CD14-positive monocyte (primary cell): ENCODE measurements at regions not wholly inside any gene's neighbourhood (a gene's known extent, or its start where the extent isn't known, plus 50 kb on each side); places are given as distances from the start of the nearest gene placed in this dataset.

Experiments
- DNase-seq, 3 donors: peaks; one replicate each; pipeline ENCODE4 v3.0.0-alpha.2; 2011 to 2022
- H2AFZ ChIP-seq: 2 replicates; pipeline ENCODE4 v1.6.0; 2012; ENCODE audit warnings: mild to moderate bottlenecking, low read depth, low read length, inconsistent platforms; ENCODE audit not compliant: insufficient read depth, poor library complexity, severe bottlenecking
- H3K27ac ChIP-seq, 2 donors: 1 replicate in 1 of 2; 2 replicates in 1 of 2; pipeline ENCODE4 v1.5.1; 2012 to 2013; ENCODE audit warnings: low read length in 2 of 2, control low read depth in 1 of 2, inconsistent platforms in 1 of 2, low read depth in 1 of 2, mild to moderate bottlenecking in 1 of 2
- H3K27me3 ChIP-seq, 2 donors: one replicate each; pipeline versions ENCODE4 v1.6.0 to v1.6.1; 2011 to 2013; ENCODE audit warnings: low read length in 2 of 2; ENCODE audit not compliant: control insufficient read depth in 2 of 2, insufficient read depth in 2 of 2
- H3K36me3 ChIP-seq, 2 donors: replicated peaks in 1 of 2; 1 replicate in 1 of 2; 2 replicates in 1 of 2; pipeline versions ENCODE4 v1.5.1 to v1.6.1; 2012 to 2013; ENCODE audit warnings: low read length in 2 of 2, control low read depth in 1 of 2, inconsistent platforms in 1 of 2, mild to moderate bottlenecking in 1 of 2; ENCODE audit not compliant: insufficient read depth in 2 of 2, control insufficient read depth in 1 of 2
- H3K4me1 ChIP-seq, 2 donors: 1 replicate in 1 of 2; 2 replicates in 1 of 2; pipeline versions ENCODE4 v1.5.1 to v1.6.1; 2012 to 2013; ENCODE audit warnings: low read length in 2 of 2, control low read depth in 1 of 2, inconsistent platforms in 1 of 2, mild to moderate bottlenecking in 1 of 2, moderate library complexity in 1 of 2; ENCODE audit not compliant: insufficient read depth in 2 of 2, control insufficient read depth in 1 of 2
- H3K4me2 ChIP-seq: replicated peaks from 2 replicates; pipeline ENCODE3; 2012; ENCODE audit warnings: low read length, moderate library complexity, mild to moderate bottlenecking; ENCODE audit not compliant: poor library complexity, severe bottlenecking; ENCODE audit errors: extremely low read depth
- H3K4me3 ChIP-seq, 3 experiments: fragments of 200-600 bp in 1 of 3; sonication (generic) in 1 of 3; replicated peaks in 1 of 3; 1 replicate in 2 of 3; 2 replicates in 1 of 3; pipeline ENCODE4 v1.5.1; 2011 to 2013; ENCODE audit warnings: low read length in 3 of 3, mild to moderate bottlenecking in 3 of 3, control low read depth in 2 of 3, low read depth in 2 of 3, inconsistent platforms in 1 of 3, moderate library complexity in 1 of 3
- H3K79me2 ChIP-seq: 2 replicates; pipeline ENCODE4 v1.6.0; 2012; ENCODE audit warnings: mild to moderate bottlenecking, control low read depth, inconsistent platforms, low read length, moderate library complexity; ENCODE audit not compliant: insufficient read depth
- H3K9ac ChIP-seq: 2 replicates; pipeline ENCODE4 v1.6.0; 2017; ENCODE audit warnings: low read length, mild to moderate bottlenecking; ENCODE audit not compliant: insufficient read depth, poor library complexity, severe bottlenecking
- H3K9me3 ChIP-seq, 2 donors: replicated peaks in 1 of 2; 1 replicate in 1 of 2; 2 replicates in 1 of 2; pipeline versions ENCODE4 v1.5.1 to v1.6.1; 2012 to 2013; ENCODE audit warnings: low read length in 2 of 2, control low read depth in 1 of 2; ENCODE audit not compliant: control insufficient read depth in 1 of 2, insufficient read depth in 1 of 2
- H4K20me1 ChIP-seq: 2 replicates; pipeline ENCODE4 v1.6.0; 2012; ENCODE audit warnings: mild to moderate bottlenecking, low read length, control low read depth, moderate library complexity; ENCODE audit not compliant: insufficient read depth
- H3K27ac Mint-ChIP-seq, 7 donors: one replicate each; pipeline ENCODE4 v1.8.0; 2020; ENCODE audit warnings: mild to moderate bottlenecking in 7 of 7, mixed read lengths in 7 of 7, moderate library complexity in 6 of 7, inconsistent platforms in 2 of 7
- H3K27me3 Mint-ChIP-seq, 3 donors: one replicate each; pipeline ENCODE4 v1.8.0; 2021 to 2022; ENCODE audit warnings: low read depth in 3 of 3, mild to moderate bottlenecking in 3 of 3, mixed read lengths in 3 of 3, moderate library complexity in 3 of 3, inconsistent platforms in 1 of 3
- H3K36me3 Mint-ChIP-seq, 2 donors: one replicate each; pipeline ENCODE4 v1.8.0; 2020; ENCODE audit warnings: mixed read lengths in 2 of 2, inconsistent platforms in 1 of 2, mild to moderate bottlenecking in 1 of 2
- H3K4me1 Mint-ChIP-seq: one replicate; pipeline ENCODE4 v1.8.0; 2020; ENCODE audit warnings: mild to moderate bottlenecking, mixed read lengths
- H3K4me3 Mint-ChIP-seq, 2 donors: one replicate each; pipeline ENCODE4 v1.8.0; 2020; ENCODE audit warnings: mild to moderate bottlenecking in 2 of 2, mixed read lengths in 2 of 2, moderate library complexity in 1 of 2
- H3K9me3 Mint-ChIP-seq, 7 donors: one replicate each; pipeline ENCODE4 v1.8.0; 2020 to 2022; ENCODE audit warnings: mixed read lengths in 7 of 7, mild to moderate bottlenecking in 6 of 7, moderate library complexity in 6 of 7, inconsistent platforms in 2 of 7
- CTCF ChIP-seq: fragments of 200-600 bp; IDR thresholded peaks from one replicate; pipeline ENCODE4 v1.8.0; 2022; ENCODE audit warnings: antibody characterized with exemption, mild to moderate bottlenecking
- WGBS: methylation state at CpG from one replicate; pipeline ENCODE4 v1.1.5; 2013; ENCODE audit warnings: missing lambda C conversion rate; ENCODE audit not compliant: insufficient coverage; 5-methylcytosine and 5-hydroxymethylcytosine counted together
- intact Hi-C, 2 donors: fragments of 100-400 bp; cut with micrococcal nuclease; formaldehyde crosslinking; loops; one replicate each; pipeline versions ENCODE4 v1.15.0 to v1.15.1; 2023

- peaks cover 31 to 76% (median 52%) of the 10 kb centered on the region in 7 donors for H3K9me3 Mint-ChIP-seq
Measured at GRCh38 chr19:27890206-27890605, 1322.7 kb downstream of the UQCRFS1 start.

GRCh38 chr19:27889156-27889555 lies 1323.8 kb downstream of the UQCRFS1 start:
- Histone ChIP-seq H3K4me1 (no peaks in the 10 kb centered on the region), H2AFZ (no peak overlapping the region), H3K9me3 (peaks cover 80 to 85% of the 10 kb centered on the region in 2 donors), H3K79me2 (no peaks in the 10 kb centered on the region), H3K4me2 (no peak overlapping the region), H3K27me3 (no peaks in the 10 kb centered on the region), H4K20me1 (no peaks in the 10 kb centered on the region), H3K9ac (no peak overlapping the region), H3K27ac (no peak overlapping the region), H3K36me3 (no peaks in the 10 kb centered on the region), H3K4me3 (no peak overlapping the region)
- H3K27ac Mint-ChIP-seq, result no peak overlapping the region
- no peak for DNase-seq
- no peaks in the 10 kb centered on the region for H3K4me1 Mint-ChIP-seq
- peaks cover 27 to 68% (median 48%) of the 10 kb centered on the region in 7 donors for H3K9me3 Mint-ChIP-seq
- H3K36me3 Mint-ChIP-seq, result no peaks in the 10 kb centered on the region
- H3K27me3 Mint-ChIP-seq, result peaks cover 0 to 5% (median 1%) of the 10 kb centered on the region in 3 donors
- no peak overlapping the region for H3K4me3 Mint-ChIP-seq
- 92% methylated on average over 3 of the region's 3 CpGs for WGBS
- intact Hi-C loops, result no loop called here
- no peak for TF ChIP-seq CTCF

More at GRCh38 chr19:27890206-27890605, 1322.7 kb downstream of the UQCRFS1 start:
- Mint-ChIP-seq H3K27me3 (peaks cover 0 to 6% (median 0%) of the 10 kb centered on the region in 3 donors), H3K27ac (no peak overlapping the region), H3K4me1 (no peaks in the 10 kb centered on the region), H3K4me3 (no peak overlapping the region), H3K36me3 (no peaks in the 10 kb centered on the region)
- H3K9me3 ChIP-seq, result peaks cover 86 to 92% of the 10 kb centered on the region in 2 donors
- H3K4me1 ChIP-seq, result no peaks in the 10 kb centered on the region
- H3K4me2 ChIP-seq, result no peak overlapping the region
- H3K36me3 ChIP-seq, result no peaks in the 10 kb centered on the region
- no peak overlapping the region for H3K4me3 ChIP-seq
- H3K27ac ChIP-seq, result no peak overlapping the region
- WGBS, result 71% methylated on average over 2 of the region's 3 CpGs
- no peaks in the 10 kb centered on the region for H4K20me1 ChIP-seq
- no peak for DNase-seq
- intact Hi-C loops, result no loop called here
- TF ChIP-seq CTCF, result no peak
- no peak overlapping the region for H2AFZ ChIP-seq
- no peaks in the 10 kb centered on the region for H3K27me3 ChIP-seq
- H3K79me2 ChIP-seq, result no peaks in the 10 kb centered on the region
- H3K9ac ChIP-seq, result no peak overlapping the region
